Mesothelial cell of epicardium (in vitro differentiated cells): ENCODE measurements at regions not wholly inside any gene's neighbourhood (a gene's known extent, or its start where the extent isn't known, plus 50 kb on each side); places are given as distances from the start of the nearest gene placed in this dataset.
A peak's percentile ranks its signal among the peaks of the same experiment; 100 is the strongest.

Experiments
- DNase-seq, 2 experiments: peaks; one replicate each; pipeline ENCODE4 v3.0.0; 2021; ENCODE audit warnings: low spot score in 2 of 2; ENCODE audit not compliant: unreplicated experiment in 2 of 2
- H3K27ac Mint-ChIP-seq: 2 replicates; pipeline ENCODE4 v1.8.0; 2021; ENCODE audit warnings: mixed read lengths
- H3K27me3 Mint-ChIP-seq: 2 replicates; pipeline ENCODE4 v1.8.0; 2021; ENCODE audit warnings: low read depth, mixed read lengths
- H3K36me3 Mint-ChIP-seq: 2 replicates; pipeline ENCODE4 v1.8.0; 2021; ENCODE audit warnings: mixed read lengths
- H3K4me1 Mint-ChIP-seq: 2 replicates; pipeline ENCODE4 v1.8.0; 2021; ENCODE audit warnings: mixed read lengths
- H3K4me3 Mint-ChIP-seq: 2 replicates; pipeline ENCODE4 v1.8.0; 2021; ENCODE audit warnings: mild to moderate bottlenecking, moderate library complexity, mixed read lengths
- H3K9me3 Mint-ChIP-seq: 2 replicates; pipeline ENCODE4 v1.8.0; 2021; ENCODE audit warnings: mixed read lengths
- TF ChIP-seq, protein P1 (sequence below): fragments of 200-600 bp; sonication (generic); IDR thresholded peaks from one replicate; pipeline ENCODE4 v1.5.0; 2021; ENCODE audit warnings: antibody characterized with exemption; ENCODE audit not compliant: unreplicated experiment

DNA sequence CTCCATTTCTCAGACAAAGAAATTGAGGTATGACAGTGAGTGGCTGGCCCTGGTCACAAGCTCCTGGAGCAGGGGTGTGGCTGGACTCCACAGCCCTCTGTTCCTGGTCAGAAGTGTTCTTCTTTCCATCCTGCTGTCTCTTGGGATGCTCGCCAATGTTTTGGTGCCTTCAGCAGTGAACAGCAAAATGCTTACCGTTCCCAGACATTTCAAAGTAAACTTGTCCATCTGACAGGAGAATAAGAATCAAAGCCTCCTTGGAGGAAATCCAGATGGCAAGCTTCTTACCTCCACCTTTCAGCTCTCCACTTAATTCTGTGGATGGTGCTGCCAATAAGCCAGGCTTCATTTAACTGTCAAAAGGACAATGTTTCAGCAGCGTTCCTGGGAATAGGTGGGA lies 954.1 kb downstream of the UQCRFS1 start:
- Mint-ChIP-seq H3K27ac (no peak overlapping the region), H3K4me1 (no peaks in the 10 kb centered on the region), H3K4me3 (no peak overlapping the region), H3K9me3 (peaks cover 4% of the 10 kb centered on the region), H3K27me3 (peaks cover 7% of the 10 kb centered on the region), H3K36me3 (no peaks in the 10 kb centered on the region)
- no peak for DNase-seq
- TF ChIP-seq, protein P1, sequence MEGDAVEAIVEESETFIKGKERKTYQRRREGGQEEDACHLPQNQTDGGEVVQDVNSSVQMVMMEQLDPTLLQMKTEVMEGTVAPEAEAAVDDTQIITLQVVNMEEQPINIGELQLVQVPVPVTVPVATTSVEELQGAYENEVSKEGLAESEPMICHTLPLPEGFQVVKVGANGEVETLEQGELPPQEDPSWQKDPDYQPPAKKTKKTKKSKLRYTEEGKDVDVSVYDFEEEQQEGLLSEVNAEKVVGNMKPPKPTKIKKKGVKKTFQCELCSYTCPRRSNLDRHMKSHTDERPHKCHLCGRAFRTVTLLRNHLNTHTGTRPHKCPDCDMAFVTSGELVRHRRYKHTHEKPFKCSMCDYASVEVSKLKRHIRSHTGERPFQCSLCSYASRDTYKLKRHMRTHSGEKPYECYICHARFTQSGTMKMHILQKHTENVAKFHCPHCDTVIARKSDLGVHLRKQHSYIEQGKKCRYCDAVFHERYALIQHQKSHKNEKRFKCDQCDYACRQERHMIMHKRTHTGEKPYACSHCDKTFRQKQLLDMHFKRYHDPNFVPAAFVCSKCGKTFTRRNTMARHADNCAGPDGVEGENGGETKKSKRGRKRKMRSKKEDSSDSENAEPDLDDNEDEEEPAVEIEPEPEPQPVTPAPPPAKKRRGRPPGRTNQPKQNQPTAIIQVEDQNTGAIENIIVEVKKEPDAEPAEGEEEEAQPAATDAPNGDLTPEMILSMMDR: no peak

DNA sequence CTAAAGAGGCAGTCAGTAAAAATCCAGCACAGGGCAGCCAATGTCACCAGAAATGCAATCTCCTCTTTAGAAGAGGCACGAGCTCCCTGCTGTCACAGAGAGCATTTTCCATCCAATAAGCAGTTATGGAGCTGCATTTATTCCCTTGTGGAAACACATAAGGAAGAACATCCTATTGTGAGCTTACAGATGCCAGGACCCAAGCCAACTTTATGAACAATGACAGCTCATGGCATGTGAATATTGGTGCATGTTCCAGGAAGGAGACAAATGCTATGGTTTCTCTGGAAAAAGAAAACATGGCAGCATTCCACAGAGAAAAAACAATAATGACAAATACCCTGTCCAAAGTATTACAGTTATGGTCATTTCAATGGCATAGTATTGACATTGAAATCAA lies 955.6 kb downstream of the UQCRFS1 start:
- Mint-ChIP-seq H3K9me3 (peaks cover 4% of the 10 kb centered on the region), H3K27me3 (peaks cover 12% of the 10 kb centered on the region), H3K4me3 (no peak overlapping the region), H3K4me1 (no peaks in the 10 kb centered on the region), H3K27ac (no peak overlapping the region), H3K36me3 (no peaks in the 10 kb centered on the region)
- TF ChIP-seq, protein P1: no peak
- DNase-seq: no peak

DNA sequence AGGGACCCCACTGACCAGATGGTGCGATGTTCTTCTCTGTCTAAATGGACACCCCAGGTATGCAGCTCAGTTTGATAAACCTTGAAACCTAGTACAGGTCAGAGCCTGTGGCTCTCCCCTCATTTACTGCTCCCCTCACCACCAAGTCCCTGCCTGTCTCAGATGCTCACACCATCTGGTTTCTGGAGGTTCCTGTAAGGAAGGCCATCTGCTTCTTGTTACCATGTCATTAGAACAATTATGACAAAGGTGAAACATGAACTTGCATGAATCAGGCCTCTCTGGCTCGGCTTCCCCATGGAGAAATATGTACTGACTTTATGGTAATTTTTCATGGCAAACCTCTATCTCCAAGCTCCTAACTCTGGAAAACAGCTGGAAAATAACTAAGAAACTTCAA lies 965.7 kb downstream of the UQCRFS1 start:
- TF ChIP-seq, protein P1: no peak
- no peaks in the 10 kb centered on the region for H3K27me3 Mint-ChIP-seq
- no peaks in the 10 kb centered on the region for H3K9me3 Mint-ChIP-seq

DNA sequence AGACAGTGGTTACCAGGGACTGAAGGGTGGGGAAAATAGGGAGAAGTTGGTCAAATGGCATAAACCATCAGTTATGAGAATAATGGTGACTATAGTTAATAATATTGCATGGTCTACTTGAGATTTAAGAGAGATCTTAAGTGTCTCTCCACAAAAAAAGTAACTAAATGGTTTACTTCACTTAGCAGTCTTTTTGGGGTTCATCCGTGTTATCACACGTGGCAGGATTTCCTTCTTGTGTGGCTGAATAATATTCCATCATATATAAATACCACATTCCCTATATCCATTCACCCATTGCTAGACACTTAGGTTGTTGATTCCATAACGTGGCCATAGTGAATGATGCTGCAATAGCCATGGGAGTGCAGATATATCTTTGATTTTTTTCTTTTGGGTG lies 967.0 kb downstream of the UQCRFS1 start:
- no peaks in the 10 kb centered on the region for H3K4me1 Mint-ChIP-seq
- no peaks in the 10 kb centered on the region for H3K9me3 Mint-ChIP-seq
- no peak overlapping the region for H3K4me3 Mint-ChIP-seq
- DNase-seq: no peak
- no peaks in the 10 kb centered on the region for H3K36me3 Mint-ChIP-seq
- H3K27ac Mint-ChIP-seq: no peak overlapping the region
- TF ChIP-seq, protein P1: no peak
- H3K27me3 Mint-ChIP-seq: no peaks in the 10 kb centered on the region

More for the DNA sequence above, 965.7 kb downstream of the UQCRFS1 start:
- no peaks in the 10 kb centered on the region for H3K36me3 Mint-ChIP-seq
- H3K27ac Mint-ChIP-seq: no peak overlapping the region
- no peak for DNase-seq
- no peak overlapping the region for H3K4me3 Mint-ChIP-seq
- H3K4me1 Mint-ChIP-seq: no peaks in the 10 kb centered on the region

DNA sequence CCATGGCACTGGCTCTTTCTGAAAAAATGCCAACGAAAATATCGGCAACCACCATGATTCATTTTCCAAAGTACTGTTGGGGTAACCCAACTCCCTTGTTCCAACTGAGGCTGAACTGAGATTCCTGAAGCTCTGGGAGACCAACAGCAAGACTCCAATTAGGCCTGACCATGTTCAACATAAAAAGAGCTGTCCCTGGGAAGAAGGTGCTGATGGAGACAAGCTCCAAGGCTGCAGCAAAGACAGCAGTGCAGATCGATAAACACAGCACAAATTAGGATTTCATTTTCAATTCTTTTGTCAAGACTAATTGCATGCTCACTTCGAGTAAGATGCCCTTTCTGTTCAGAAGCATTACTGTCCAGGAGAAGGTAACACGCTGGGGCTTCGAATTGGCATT lies 968.0 kb downstream of the UQCRFS1 start:
- no peaks in the 10 kb centered on the region for H3K36me3 Mint-ChIP-seq
- peaks cover 2% of the 10 kb centered on the region for H3K27me3 Mint-ChIP-seq
- H3K27ac Mint-ChIP-seq: no peak overlapping the region
- no peak for DNase-seq
- H3K4me3 Mint-ChIP-seq: no peak overlapping the region
- TF ChIP-seq, protein P1: no peak
- H3K4me1 Mint-ChIP-seq: no peaks in the 10 kb centered on the region
- no peaks in the 10 kb centered on the region for H3K9me3 Mint-ChIP-seq

DNA sequence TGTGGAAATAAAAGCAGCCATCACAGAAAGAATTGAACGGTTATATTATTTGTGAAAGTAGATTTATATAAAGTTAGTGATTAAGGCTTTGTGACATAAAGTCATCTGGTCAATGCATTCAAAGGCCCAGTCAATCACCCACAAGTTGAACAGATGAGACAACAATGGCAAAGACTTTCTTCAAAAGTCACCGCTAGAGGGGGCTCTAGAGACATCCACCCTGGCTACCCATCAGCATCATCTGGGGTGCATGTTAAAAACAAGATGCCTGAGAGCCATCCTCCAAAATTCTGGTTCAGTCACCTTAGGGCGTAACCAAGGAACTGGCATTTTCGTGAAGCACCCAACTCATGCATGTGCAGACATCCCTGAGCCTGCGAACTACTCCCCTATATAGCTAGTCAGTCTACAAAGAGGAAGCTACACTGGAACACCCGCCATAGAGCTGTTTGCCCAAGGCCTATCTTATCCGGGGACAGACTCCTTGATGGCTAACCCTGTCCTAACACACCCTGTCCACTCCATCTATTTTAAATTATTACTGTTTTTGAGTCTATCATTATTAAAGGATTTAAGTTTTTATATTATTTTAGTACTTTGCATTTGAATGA lies 970.5 kb downstream of the UQCRFS1 start:
- TF ChIP-seq, protein P1: peak; percentile 81
- Mint-ChIP-seq H3K9me3 (no peaks in the 10 kb centered on the region), H3K27me3 (peaks cover 2% of the 10 kb centered on the region), H3K36me3 (no peaks in the 10 kb centered on the region), H3K27ac (no peak overlapping the region), H3K4me1 (no peaks in the 10 kb centered on the region), H3K4me3 (no peak overlapping the region)
- no peak for DNase-seq
